GM21360 (cell line): ENCODE measurements at regions not wholly inside any gene's neighbourhood (a gene's known extent, or its start where the extent isn't known, plus 50 kb on each side); places are given as distances from the start of the nearest gene placed in this dataset.

Experiments used
- ATAC-seq: cut with Tn5 transposase; IDR thresholded peaks from one replicate; pipeline ENCODE4 v1.9.1; 2021; ENCODE audit warnings: mild to moderate bottlenecking, moderate library complexity; ENCODE audit not compliant: unreplicated experiment

- ATAC-seq: no peak
Measured at GRCh38 chr18:65415098-65415497, 335.7 kb upstream of the CDH7 start.

GRCh38 chr18:65414501-65414900, 336.3 kb upstream of the CDH7 start:
- ATAC-seq: no peak

- no peak for ATAC-seq
Measured at GRCh38 chr18:65411061-65411460, 339.8 kb upstream of the CDH7 start.

- no peak for ATAC-seq
Measured at GRCh38 chr18:65409261-65409660, 341.6 kb upstream of the CDH7 start.

- no peak for ATAC-seq
Measured at GRCh38 chr18:65403534-65403933, 347.3 kb upstream of the CDH7 start.

- ATAC-seq: no peak
Measured at GRCh38 chr18:65399091-65399490, 351.7 kb upstream of the CDH7 start.

- no peak for ATAC-seq
Measured at GRCh38 chr18:65398347-65399075, 352.3 kb upstream of the CDH7 start.

- no peak for ATAC-seq
Measured at GRCh38 chr18:65380986-65381385, 369.8 kb upstream of the CDH7 start.

GRCh38 chr18:65380571-65380970, 370.2 kb upstream of the CDH7 start:
- no peak for ATAC-seq

- ATAC-seq: no peak
Measured at GRCh38 chr18:65372904-65373303, 377.9 kb upstream of the CDH7 start.

- no peak for ATAC-seq
Measured at GRCh38 chr18:65365245-65365980, 385.4 kb upstream of the CDH7 start.

- no peak for ATAC-seq
Measured at GRCh38 chr18:65363911-65364632, 386.7 kb upstream of the CDH7 start.

- no peak for ATAC-seq
Measured at GRCh38 chr18:65363011-65363410, 387.8 kb upstream of the CDH7 start.

GRCh38 chr18:65359479-65359878, 391.3 kb upstream of the CDH7 start:
- ATAC-seq: no peak

GRCh38 chr18:65358306-65358705, 392.5 kb upstream of the CDH7 start:
- no peak for ATAC-seq

- ATAC-seq: no peak
Measured at GRCh38 chr18:65352186-65352585, 398.6 kb upstream of the CDH7 start.

- no peak for ATAC-seq
Measured at GRCh38 chr18:65349635-65350034, 401.2 kb upstream of the CDH7 start.

GRCh38 chr18:65347446-65347845, 403.4 kb upstream of the CDH7 start:
- ATAC-seq: no peak

- ATAC-seq: no peak
Measured at GRCh38 chr18:65346086-65346485, 404.7 kb upstream of the CDH7 start.

- ATAC-seq: no peak
Measured at GRCh38 chr18:65343571-65343970, 407.2 kb upstream of the CDH7 start.

- no peak for ATAC-seq
Measured at GRCh38 chr18:65336411-65336810, 414.4 kb upstream of the CDH7 start.

GRCh38 chr18:65329010-65329409, 421.8 kb upstream of the CDH7 start:
- ATAC-seq: no peak
